ENCODE measurements at regions not wholly inside any gene's neighbourhood (a gene's known extent, or its start where the extent isn't known, plus 50 kb on each side); places are given as distances from the start of the nearest gene placed in this dataset.

DNA sequence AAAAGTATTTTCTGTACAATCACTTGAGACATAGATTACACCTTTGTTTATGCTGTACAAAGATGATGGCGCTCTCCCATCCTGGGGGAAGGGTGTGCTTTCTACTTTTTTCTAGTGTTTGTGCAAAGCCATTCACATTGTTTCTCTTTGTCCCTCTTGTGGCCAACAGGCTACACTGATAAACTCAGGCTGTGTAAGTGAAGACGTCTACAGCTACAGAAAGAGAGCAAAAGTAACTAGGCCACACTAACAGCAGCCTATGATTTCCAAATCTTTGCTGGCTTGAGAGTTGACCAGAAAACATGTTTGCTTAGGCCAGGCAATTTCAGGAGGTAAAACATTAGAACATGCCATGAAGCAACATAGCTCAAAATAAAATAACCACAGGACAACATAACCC is 75.1 kb downstream of the FOXB1 start:
- TF ChIP-seq, protein P1, sequence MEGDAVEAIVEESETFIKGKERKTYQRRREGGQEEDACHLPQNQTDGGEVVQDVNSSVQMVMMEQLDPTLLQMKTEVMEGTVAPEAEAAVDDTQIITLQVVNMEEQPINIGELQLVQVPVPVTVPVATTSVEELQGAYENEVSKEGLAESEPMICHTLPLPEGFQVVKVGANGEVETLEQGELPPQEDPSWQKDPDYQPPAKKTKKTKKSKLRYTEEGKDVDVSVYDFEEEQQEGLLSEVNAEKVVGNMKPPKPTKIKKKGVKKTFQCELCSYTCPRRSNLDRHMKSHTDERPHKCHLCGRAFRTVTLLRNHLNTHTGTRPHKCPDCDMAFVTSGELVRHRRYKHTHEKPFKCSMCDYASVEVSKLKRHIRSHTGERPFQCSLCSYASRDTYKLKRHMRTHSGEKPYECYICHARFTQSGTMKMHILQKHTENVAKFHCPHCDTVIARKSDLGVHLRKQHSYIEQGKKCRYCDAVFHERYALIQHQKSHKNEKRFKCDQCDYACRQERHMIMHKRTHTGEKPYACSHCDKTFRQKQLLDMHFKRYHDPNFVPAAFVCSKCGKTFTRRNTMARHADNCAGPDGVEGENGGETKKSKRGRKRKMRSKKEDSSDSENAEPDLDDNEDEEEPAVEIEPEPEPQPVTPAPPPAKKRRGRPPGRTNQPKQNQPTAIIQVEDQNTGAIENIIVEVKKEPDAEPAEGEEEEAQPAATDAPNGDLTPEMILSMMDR (IDR thresholded peaks at IDR 0.05 in 4 of 5, conservative IDR thresholded peaks at IDR 0.05 in 1 of 5): no peak
- TF ChIP-seq POLR2A (IDR thresholded peaks at IDR 0.05): no peak
